IMR-90 (cell line): ENCODE measurements at regions not wholly inside any gene's neighbourhood (a gene's known extent, or its start where the extent isn't known, plus 50 kb on each side); places are given as distances from the start of the nearest gene placed in this dataset.

Source experiments
- ATAC-seq: fragments of 200-7000 bp; cut with Tn5 transposase; 2 replicates; pipeline ENCODE4 v1.9.1; 2020; ENCODE audit warnings: low read depth, mild to moderate bottlenecking, moderate library complexity
- BruUV-seq: library from RNA; stranded (reverse); fragments of 400-500 nt; replicated peaks from 2 replicates; lab custom pipeline; 2021; lab: Mats Ljungman, UMichigan
- CTCF ChIA-PET: fragments of 300-600 bp; formaldehyde crosslinking; extraction: SDS; loops from one replicate; lab custom pipeline; 2021; ENCODE audit warnings: antibody characterized with exemption; lab: Yijun Ruan, JAX
- POLR2A ChIA-PET: fragments of 300-600 bp; sonication (Branson Sonifier 250); formaldehyde crosslinking; loops from one replicate; lab custom pipeline; 2022; ENCODE audit warnings: antibody characterized with exemption; ENCODE audit not compliant: unreplicated experiment; lab: Charles Lee
- DNase-seq: peaks from one replicate; pipeline ENCODE4 v3.0.0; 2013
- H2AFZ ChIP-seq: replicated peaks from 2 replicates; pipeline ENCODE3; 2013; ENCODE audit warnings: low read length, mild to moderate bottlenecking; ENCODE audit not compliant: poor library complexity
- H2AK5ac ChIP-seq: 2 replicates; pipeline ENCODE4 v1.6.1; 2013; ENCODE audit warnings: low read depth, low read length, inconsistent platforms
- H2AK9ac ChIP-seq: replicated peaks from 2 replicates; pipeline ENCODE3; 2013; ENCODE audit warnings: mild to moderate bottlenecking, low read depth, low read length, moderate library complexity; ENCODE audit not compliant: poor library complexity
- H2BK120ac ChIP-seq: 2 replicates; pipeline ENCODE4 v1.6.1; 2013; ENCODE audit warnings: low read depth, low read length, inconsistent platforms
- H2BK15ac ChIP-seq: 3 replicates; pipeline ENCODE4 v1.6.1; 2013; ENCODE audit warnings: low read depth, low read length, inconsistent platforms
- H2BK20ac ChIP-seq: 2 replicates; pipeline ENCODE4 v1.6.1; 2013; ENCODE audit warnings: low read depth, mild to moderate bottlenecking, inconsistent platforms, low read length, moderate library complexity
- H2BK5ac ChIP-seq: 2 replicates; pipeline ENCODE4 v1.6.1; 2013; ENCODE audit warnings: mild to moderate bottlenecking, low read depth, low read length, inconsistent platforms; ENCODE audit not compliant: poor library complexity, severe bottlenecking
- H3K14ac ChIP-seq: replicated peaks from 2 replicates; pipeline ENCODE4 v1.6.1; 2013; ENCODE audit warnings: low read depth, low read length, inconsistent platforms
- H3K18ac ChIP-seq: 2 replicates; pipeline ENCODE4 v1.6.1; 2013; ENCODE audit warnings: low read depth, low read length, control low read depth
- H3K23ac ChIP-seq: 2 replicates; pipeline ENCODE4 v1.6.1; 2013; ENCODE audit warnings: low read depth, low read length, inconsistent platforms
- H3K27ac ChIP-seq: 2 replicates; pipeline ENCODE4 v1.5.1; 2013; ENCODE audit warnings: mild to moderate bottlenecking, control low read depth, low read length; ENCODE audit not compliant: insufficient read depth
- H3K27me3 ChIP-seq: 2 replicates; pipeline ENCODE4 v1.6.1; 2013; ENCODE audit warnings: low read length; ENCODE audit not compliant: control insufficient read depth, insufficient read depth
- H3K36me3 ChIP-seq: 2 replicates; pipeline ENCODE4 v1.6.1; 2013; ENCODE audit warnings: low read length, mixed read lengths; ENCODE audit not compliant: control insufficient read depth, insufficient read depth
- H3K4ac ChIP-seq: 2 replicates; pipeline ENCODE4 v1.6.1; 2013; ENCODE audit warnings: low read depth, low read length, inconsistent platforms
- H3K4me1 ChIP-seq: 2 replicates; pipeline ENCODE4 v1.6.1; 2013; ENCODE audit warnings: low read length, mixed read lengths; ENCODE audit not compliant: control insufficient read depth, insufficient read depth
- H3K4me2 ChIP-seq: 2 replicates; pipeline ENCODE4 v1.6.1; 2013; ENCODE audit warnings: low read depth, mild to moderate bottlenecking, control low read depth, low read length, moderate library complexity
- H3K4me3 ChIP-seq: 2 replicates; pipeline ENCODE4 v1.5.1; 2013; ENCODE audit warnings: low read depth, mild to moderate bottlenecking, control low read depth, low read length, moderate library complexity; ENCODE audit not compliant: insufficient read depth
- H3K56ac ChIP-seq: 2 replicates; pipeline ENCODE4 v1.6.1; 2013; ENCODE audit warnings: low read length, inconsistent platforms; ENCODE audit not compliant: insufficient read depth; ENCODE audit errors: extremely low read depth
- H3K79me1 ChIP-seq, 2 experiments: 2 replicates each; pipeline ENCODE4 v1.6.1; 2013; ENCODE audit warnings: low read length in 2 of 2, inconsistent platforms in 1 of 2, low read depth in 1 of 2
- H3K9ac ChIP-seq: 2 replicates; pipeline ENCODE4 v1.6.1; 2013; ENCODE audit warnings: low read depth, low read length, control low read depth
- H3K9me1 ChIP-seq: 2 replicates; pipeline ENCODE4 v1.6.1; 2013; ENCODE audit warnings: low read length, inconsistent platforms; ENCODE audit not compliant: insufficient read depth
- H3K9me3 ChIP-seq: 2 replicates; pipeline ENCODE4 v1.6.1; 2013; ENCODE audit warnings: low read length; ENCODE audit not compliant: control insufficient read depth, insufficient read depth
- H4K20me1 ChIP-seq: 2 replicates; pipeline ENCODE4 v1.6.1; 2013; ENCODE audit warnings: low read length, inconsistent platforms; ENCODE audit not compliant: insufficient read depth
- H4K5ac ChIP-seq: 2 replicates; pipeline ENCODE4 v1.6.1; 2013; ENCODE audit warnings: mild to moderate bottlenecking, low read depth, low read length, control low read depth
- H4K8ac ChIP-seq, 2 experiments: 2 replicates each; pipeline ENCODE4 v1.6.1; 2013; ENCODE audit warnings: low read depth in 2 of 2, low read length in 2 of 2, control low read depth in 1 of 2, inconsistent platforms in 1 of 2
- H4K91ac ChIP-seq: 2 replicates; pipeline ENCODE4 v1.6.1; 2013; ENCODE audit warnings: low read depth, low read length, inconsistent platforms; ENCODE audit not compliant: insufficient read depth
- BHLHE40 ChIP-seq: fragments of 150-350 bp; IDR thresholded peaks from 2 replicates; pipeline ENCODE4 v1.6.1; 2016; ENCODE audit warnings: mild to moderate bottlenecking, low read depth, low read length
- CEBPB ChIP-seq: IDR thresholded peaks from 2 replicates; pipeline ENCODE4 v1.6.1; 2012; ENCODE audit warnings: low read depth, low read length, improper control_type of control experiment
- ELK1 ChIP-seq: fragments of 150-350 bp; IDR thresholded peaks from 2 replicates; pipeline ENCODE4 v1.6.1; 2016; ENCODE audit warnings: low read depth, mild to moderate bottlenecking, low read length, moderate library complexity, borderline replicate concordance
- FOS ChIP-seq: fragments of 150-350 bp; IDR thresholded peaks from 2 replicates; pipeline ENCODE4 v1.6.1; 2016; ENCODE audit warnings: low read depth, low read length
- MAZ ChIP-seq: IDR thresholded peaks from 2 replicates; pipeline ENCODE4 v1.6.1; 2012; ENCODE audit warnings: low read depth, mild to moderate bottlenecking, low read length, improper control_type of control experiment, moderate library complexity, borderline replicate concordance
- MXI1 ChIP-seq: IDR thresholded peaks from 2 replicates; pipeline ENCODE4 v1.6.1; 2012; ENCODE audit warnings: low read depth, mild to moderate bottlenecking, low read length, moderate library complexity, borderline replicate concordance
- NFE2L2 ChIP-seq: fragments of 150-350 bp; IDR thresholded peaks from 2 replicates; pipeline ENCODE4 v1.6.1; 2016; ENCODE audit warnings: low read depth, mild to moderate bottlenecking, low read length
- POLR2A ChIP-seq: IDR thresholded peaks from 2 replicates; pipeline ENCODE4 v1.6.1; 2012; ENCODE audit warnings: mild to moderate bottlenecking, low read depth, low read length
- USF2 ChIP-seq: fragments of 150-350 bp; IDR thresholded peaks from 2 replicates; pipeline ENCODE4 v1.6.1; 2017; ENCODE audit warnings: mild to moderate bottlenecking, antibody characterized with exemption, low read length, low read depth
- dilution Hi-C: fragments of 300-500 bp; cut with HindIII; formaldehyde crosslinking; loops from one replicate; pipeline ENCODE4 v1.14.3; 2018; ENCODE audit warnings: low sequenced_read_pairs; ENCODE audit not compliant: unreplicated experiment
- in situ Hi-C: fragments of 300-500 bp; cut with MboI; formaldehyde crosslinking; loops from 3 replicates; pipeline ENCODE4 v1.14.3; 2019; ENCODE audit warnings: low sequenced_read_pairs, inconsistent platforms, mixed read lengths
- intact Hi-C: fragments of 100-400 bp; cut with micrococcal nuclease; formaldehyde crosslinking; loops from 2 replicates; pipeline ENCODE4 v1.10.0; 2022

- dilution Hi-C loops, result no loop called here
These were observed 129.6 kb upstream of the SEMA3A start for GRCh38 chr7:84324136-84324630.

More at GRCh38 chr7:84324136-84324630, 129.6 kb upstream of the SEMA3A start:
- no TSS peak for BruUV-seq
- Histone ChIP-seq H3K27ac (no peak overlapping the region), H2BK15ac (no peak overlapping the region), H2BK20ac (no peak overlapping the region), H2BK5ac (no peak overlapping the region), H2AFZ (no peak overlapping the region), H3K79me1 (no peaks in the 10 kb centered on the region), H3K4me2 (no peak overlapping the region), H3K27me3 (no peaks in the 10 kb centered on the region), H3K18ac (no peak overlapping the region), H3K36me3 (no peaks in the 10 kb centered on the region), H3K56ac (no peak overlapping the region), H4K20me1 (no peaks in the 10 kb centered on the region), H3K23ac (no peak overlapping the region), H3K9me1 (no peaks in the 10 kb centered on the region), H3K14ac (no peak overlapping the region), H3K4me3 (no peak overlapping the region), H2BK120ac (no peak overlapping the region), H3K9me3 (no peaks in the 10 kb centered on the region), H3K9ac (no peak overlapping the region), H4K5ac (no peak overlapping the region), H3K4ac (no peak overlapping the region), H2AK5ac (no peak overlapping the region), H2AK9ac (no peak overlapping the region), H4K8ac (no peak overlapping the region), H3K4me1 (no peaks in the 10 kb centered on the region), H4K91ac (no peak overlapping the region)
- DNase-seq (no peak), ATAC-seq (no peak)
- TF ChIP-seq MAZ (no peak), MXI1 (no peak), USF2 (no peak), NFE2L2 (no peak), BHLHE40 (no peak), ELK1 (no peak), POLR2A (no peak), CEBPB (no peak), FOS (no peak)
- in situ Hi-C loops, result no loop called here
- ChIA-PET CTCF (no interaction called here), POLR2A (no interaction called here)
- intact Hi-C loops, result no loop called here
